Ishikawa (cell line): ENCODE measurements at regions not wholly inside any gene's neighbourhood (a gene's known extent, or its start where the extent isn't known, plus 50 kb on each side); places are given as distances from the start of the nearest gene placed in this dataset.

Experiments used
- CEBPB ChIP-seq: IDR thresholded peaks from 2 replicates; pipeline ENCODE4 v1.6.1; 2012
- CREB1 ChIP-seq: IDR thresholded peaks from 2 replicates; pipeline ENCODE4 v1.6.1; 2012; ENCODE audit warnings: low read depth
- EGR1 ChIP-seq: IDR thresholded peaks from 2 replicates; pipeline ENCODE4 v1.6.1; 2012
- EP300 ChIP-seq: IDR thresholded peaks from 2 replicates; pipeline ENCODE4 v1.6.1; 2012; ENCODE audit warnings: borderline replicate concordance
- FOXM1 ChIP-seq: IDR thresholded peaks from 2 replicates; pipeline ENCODE4 v1.6.1; 2012; ENCODE audit warnings: low read depth, borderline replicate concordance
- MAX ChIP-seq: IDR thresholded peaks from 2 replicates; pipeline ENCODE4 v1.6.1; 2012
- NFIC ChIP-seq: IDR thresholded peaks from 2 replicates; pipeline ENCODE4 v1.6.1; 2012
- RAD21 ChIP-seq: IDR thresholded peaks from 2 replicates; pipeline ENCODE4 v1.6.1; 2012; ENCODE audit warnings: low read depth
- TAF1 ChIP-seq: IDR thresholded peaks from 2 replicates; pipeline ENCODE4 v1.6.1; 2012; ENCODE audit warnings: low read depth, mild to moderate bottlenecking
- TCF12 ChIP-seq: IDR thresholded peaks from 2 replicates; pipeline ENCODE4 v1.6.1; 2012; ENCODE audit warnings: low read depth
- TEAD4 ChIP-seq: IDR thresholded peaks from 2 replicates; pipeline ENCODE4 v1.6.1; 2012
- YY1 ChIP-seq: IDR thresholded peaks from 2 replicates; pipeline ENCODE4 v1.6.1; 2012; ENCODE audit warnings: low read depth
- ZBTB7A ChIP-seq: IDR thresholded peaks from 2 replicates; pipeline ENCODE4 v1.6.1; 2012; ENCODE audit warnings: low read depth
- TF ChIP-seq, protein P1 (sequence below): IDR thresholded peaks from 2 replicates; pipeline ENCODE4 v1.6.1; 2012; ENCODE audit warnings: low read depth, mild to moderate bottlenecking
- TF ChIP-seq, protein P2 (sequence below): IDR thresholded peaks from 2 replicates; pipeline ENCODE4 v1.6.1; 2012

- no peak for TF ChIP-seq YY1
- no peak for TF ChIP-seq TCF12
- no peak for TF ChIP-seq CEBPB
These were observed 269.4 kb downstream of the TCF7L2 start for GRCh38 chr10:113219446-113219845.

DNA sequence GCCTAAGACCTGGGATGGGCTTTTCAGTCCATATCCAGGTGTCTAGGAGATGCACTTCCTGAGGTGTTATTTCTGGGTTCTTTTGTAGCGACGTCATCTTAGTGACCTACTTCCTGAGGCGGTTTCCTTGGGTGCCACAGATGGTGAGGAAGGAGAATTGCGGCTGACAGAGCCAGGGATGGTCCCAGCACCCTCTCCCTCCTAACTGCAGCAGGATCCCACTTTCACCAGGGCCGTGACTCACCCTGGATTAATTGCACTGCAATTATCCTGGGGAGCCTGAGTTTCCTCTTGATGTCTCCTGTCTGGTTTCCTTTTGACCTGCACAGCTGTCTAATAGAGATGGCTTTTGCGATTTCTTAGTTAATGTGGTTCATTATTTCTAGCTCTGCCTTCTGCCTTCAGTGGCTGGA lies 271.7 kb downstream of the TCF7L2 start:
- TF ChIP-seq CREB1, result no peak

GRCh38 chr10:113222207-113222606 lies 272.2 kb downstream of the TCF7L2 start:
- TF ChIP-seq CEBPB, result no peak
- TF ChIP-seq, protein P1, sequence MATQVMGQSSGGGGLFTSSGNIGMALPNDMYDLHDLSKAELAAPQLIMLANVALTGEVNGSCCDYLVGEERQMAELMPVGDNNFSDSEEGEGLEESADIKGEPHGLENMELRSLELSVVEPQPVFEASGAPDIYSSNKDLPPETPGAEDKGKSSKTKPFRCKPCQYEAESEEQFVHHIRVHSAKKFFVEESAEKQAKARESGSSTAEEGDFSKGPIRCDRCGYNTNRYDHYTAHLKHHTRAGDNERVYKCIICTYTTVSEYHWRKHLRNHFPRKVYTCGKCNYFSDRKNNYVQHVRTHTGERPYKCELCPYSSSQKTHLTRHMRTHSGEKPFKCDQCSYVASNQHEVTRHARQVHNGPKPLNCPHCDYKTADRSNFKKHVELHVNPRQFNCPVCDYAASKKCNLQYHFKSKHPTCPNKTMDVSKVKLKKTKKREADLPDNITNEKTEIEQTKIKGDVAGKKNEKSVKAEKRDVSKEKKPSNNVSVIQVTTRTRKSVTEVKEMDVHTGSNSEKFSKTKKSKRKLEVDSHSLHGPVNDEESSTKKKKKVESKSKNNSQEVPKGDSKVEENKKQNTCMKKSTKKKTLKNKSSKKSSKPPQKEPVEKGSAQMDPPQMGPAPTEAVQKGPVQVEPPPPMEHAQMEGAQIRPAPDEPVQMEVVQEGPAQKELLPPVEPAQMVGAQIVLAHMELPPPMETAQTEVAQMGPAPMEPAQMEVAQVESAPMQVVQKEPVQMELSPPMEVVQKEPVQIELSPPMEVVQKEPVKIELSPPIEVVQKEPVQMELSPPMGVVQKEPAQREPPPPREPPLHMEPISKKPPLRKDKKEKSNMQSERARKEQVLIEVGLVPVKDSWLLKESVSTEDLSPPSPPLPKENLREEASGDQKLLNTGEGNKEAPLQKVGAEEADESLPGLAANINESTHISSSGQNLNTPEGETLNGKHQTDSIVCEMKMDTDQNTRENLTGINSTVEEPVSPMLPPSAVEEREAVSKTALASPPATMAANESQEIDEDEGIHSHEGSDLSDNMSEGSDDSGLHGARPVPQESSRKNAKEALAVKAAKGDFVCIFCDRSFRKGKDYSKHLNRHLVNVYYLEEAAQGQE, result no peak
- no peak for TF ChIP-seq TCF12
- no peak for TF ChIP-seq FOXM1
- no peak for TF ChIP-seq MAX
- TF ChIP-seq YY1, result no peak
- no peak for TF ChIP-seq EGR1
- no peak for TF ChIP-seq TEAD4
- TF ChIP-seq TAF1, result no peak
- no peak for TF ChIP-seq NFIC
- TF ChIP-seq, protein P2, sequence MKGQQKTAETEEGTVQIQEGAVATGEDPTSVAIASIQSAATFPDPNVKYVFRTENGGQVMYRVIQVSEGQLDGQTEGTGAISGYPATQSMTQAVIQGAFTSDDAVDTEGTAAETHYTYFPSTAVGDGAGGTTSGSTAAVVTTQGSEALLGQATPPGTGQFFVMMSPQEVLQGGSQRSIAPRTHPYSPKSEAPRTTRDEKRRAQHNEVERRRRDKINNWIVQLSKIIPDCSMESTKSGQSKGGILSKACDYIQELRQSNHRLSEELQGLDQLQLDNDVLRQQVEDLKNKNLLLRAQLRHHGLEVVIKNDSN, result no peak
- no peak for TF ChIP-seq RAD21
- no peak for TF ChIP-seq EP300
- no peak for TF ChIP-seq ZBTB7A
- no peak for TF ChIP-seq CREB1

DNA sequence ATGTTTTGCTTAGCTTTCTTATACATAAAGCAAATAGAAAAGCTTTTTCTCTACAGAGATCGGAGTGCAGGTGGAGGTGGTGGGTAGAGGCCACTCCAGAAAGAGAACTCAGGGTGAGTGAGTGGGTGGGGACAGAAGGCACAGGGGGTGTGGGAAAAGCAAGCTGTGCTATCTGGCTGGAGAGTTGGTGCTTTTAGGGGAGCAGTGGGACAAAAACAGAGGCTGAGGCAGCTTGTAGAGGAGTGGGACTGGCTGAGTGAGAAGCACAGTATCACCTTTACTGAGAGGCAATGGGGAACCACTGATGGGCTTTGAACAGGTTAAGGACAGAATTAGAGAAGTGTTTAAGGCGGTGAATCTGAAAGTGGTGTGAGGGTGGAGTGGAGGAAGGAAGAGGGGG lies 275.3 kb downstream of the TCF7L2 start:
- no peak for TF ChIP-seq NFIC
- no peak for TF ChIP-seq RAD21
- no peak for TF ChIP-seq MAX
- TF ChIP-seq EP300, result no peak
- no peak for TF ChIP-seq EGR1
- no peak for TF ChIP-seq CEBPB
- no peak for TF ChIP-seq ZBTB7A
- TF ChIP-seq, protein P2, result no peak
- TF ChIP-seq, protein P1, result no peak
- no peak for TF ChIP-seq FOXM1
- no peak for TF ChIP-seq CREB1
- no peak for TF ChIP-seq TCF12
- no peak for TF ChIP-seq YY1
- TF ChIP-seq TAF1, result no peak
- no peak for TF ChIP-seq TEAD4

- TF ChIP-seq TAF1 (no peak), YY1 (no peak), RAD21 (no peak), CREB1 (no peak), NFIC (no peak), ZBTB7A (no peak), EGR1 (no peak), EP300 (no peak), CEBPB (no peak)
These were observed 275.9 kb downstream of the TCF7L2 start for GRCh38 chr10:113225903-113226302.

DNA sequence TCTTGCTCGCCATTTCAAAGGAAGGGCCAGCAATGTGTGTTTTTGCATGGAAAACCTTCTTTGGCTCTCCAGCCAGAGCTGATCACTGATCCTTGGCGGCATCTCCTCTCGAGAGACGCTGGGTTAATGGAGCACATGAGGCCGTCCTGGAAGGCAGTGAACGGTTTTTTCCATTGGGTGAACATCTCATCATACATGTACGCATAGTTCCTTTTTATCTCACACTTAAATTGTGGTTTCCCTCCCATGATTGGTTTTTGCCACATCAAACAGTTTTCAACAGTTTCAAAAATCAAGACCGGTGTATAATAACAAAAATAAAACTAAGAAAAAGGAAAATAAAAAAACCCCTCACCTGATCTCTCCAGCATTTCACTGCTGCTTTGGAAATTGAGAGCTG lies 276.4 kb downstream of the TCF7L2 start:
- TF ChIP-seq CEBPB, result no peak
- no peak for TF ChIP-seq FOXM1
- TF ChIP-seq, protein P2, result no peak
- no peak for TF ChIP-seq NFIC
- no peak for TF ChIP-seq MAX
- no peak for TF ChIP-seq TCF12
- TF ChIP-seq ZBTB7A, result no peak
